ENCODE measurements at regions not wholly inside any gene's neighbourhood (a gene's known extent, or its start where the extent isn't known, plus 50 kb on each side); places are given as distances from the start of the nearest gene placed in this dataset.

DNA sequence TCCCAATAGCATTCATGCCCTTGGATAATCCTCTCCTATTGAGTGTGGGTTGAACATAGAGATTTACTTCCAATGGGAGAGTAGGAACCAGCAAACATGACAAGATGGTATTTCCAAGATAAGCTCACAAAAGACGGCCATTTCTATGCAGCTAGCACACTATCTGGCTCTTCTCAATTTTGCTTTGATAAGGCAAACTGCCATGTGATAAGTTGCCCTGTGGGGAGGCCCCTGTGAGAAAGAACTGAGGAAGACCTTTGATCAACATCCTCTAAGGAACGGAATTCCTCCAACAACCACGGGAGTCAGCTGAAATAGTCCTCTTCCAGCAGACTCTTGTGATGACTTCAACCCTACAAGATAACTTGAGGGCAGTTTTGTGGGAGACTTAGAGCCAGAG lies 211.9 kb upstream of the TRPM3 start:
- H3K4me3 ChIP-seq (ENCODE audit: low read depth, low read length): no peak overlapping the region
- TF ChIP-seq, protein P1, sequence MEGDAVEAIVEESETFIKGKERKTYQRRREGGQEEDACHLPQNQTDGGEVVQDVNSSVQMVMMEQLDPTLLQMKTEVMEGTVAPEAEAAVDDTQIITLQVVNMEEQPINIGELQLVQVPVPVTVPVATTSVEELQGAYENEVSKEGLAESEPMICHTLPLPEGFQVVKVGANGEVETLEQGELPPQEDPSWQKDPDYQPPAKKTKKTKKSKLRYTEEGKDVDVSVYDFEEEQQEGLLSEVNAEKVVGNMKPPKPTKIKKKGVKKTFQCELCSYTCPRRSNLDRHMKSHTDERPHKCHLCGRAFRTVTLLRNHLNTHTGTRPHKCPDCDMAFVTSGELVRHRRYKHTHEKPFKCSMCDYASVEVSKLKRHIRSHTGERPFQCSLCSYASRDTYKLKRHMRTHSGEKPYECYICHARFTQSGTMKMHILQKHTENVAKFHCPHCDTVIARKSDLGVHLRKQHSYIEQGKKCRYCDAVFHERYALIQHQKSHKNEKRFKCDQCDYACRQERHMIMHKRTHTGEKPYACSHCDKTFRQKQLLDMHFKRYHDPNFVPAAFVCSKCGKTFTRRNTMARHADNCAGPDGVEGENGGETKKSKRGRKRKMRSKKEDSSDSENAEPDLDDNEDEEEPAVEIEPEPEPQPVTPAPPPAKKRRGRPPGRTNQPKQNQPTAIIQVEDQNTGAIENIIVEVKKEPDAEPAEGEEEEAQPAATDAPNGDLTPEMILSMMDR (conservative IDR thresholded peaks at IDR 0.05; ENCODE audit: low read depth, low read length): no peak
- no peak for DNase-seq (ENCODE audit: low read depth)

DNA sequence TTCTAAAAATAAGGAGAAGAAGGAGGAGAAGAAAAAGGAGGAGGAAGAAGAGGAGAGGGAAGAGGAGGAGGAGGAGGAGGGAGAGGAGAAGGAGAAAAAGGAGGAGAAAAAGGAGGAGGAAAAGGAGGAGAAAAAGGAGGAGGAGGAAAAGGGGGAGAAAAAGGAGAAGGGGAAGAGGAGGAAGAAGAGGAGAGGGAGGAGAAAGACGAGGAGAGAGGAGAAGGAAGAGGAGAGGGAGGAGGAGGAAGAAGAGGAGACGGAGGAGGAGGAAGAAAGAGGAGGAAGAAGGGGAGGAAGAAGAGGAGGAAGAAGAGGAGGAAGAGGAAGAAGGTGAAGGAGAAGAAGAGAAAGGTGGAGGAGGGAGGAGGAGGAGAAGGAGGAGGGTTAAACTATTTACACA lies 210.2 kb upstream of the TRPM3 start:
- TF ChIP-seq, protein P1 (conservative IDR thresholded peaks at IDR 0.05; ENCODE audit: low read depth, low read length): no peak
- DNase-seq (ENCODE audit: low read depth): no peak
- H3K4me3 ChIP-seq (ENCODE audit: low read depth, low read length): no peak overlapping the region

DNA sequence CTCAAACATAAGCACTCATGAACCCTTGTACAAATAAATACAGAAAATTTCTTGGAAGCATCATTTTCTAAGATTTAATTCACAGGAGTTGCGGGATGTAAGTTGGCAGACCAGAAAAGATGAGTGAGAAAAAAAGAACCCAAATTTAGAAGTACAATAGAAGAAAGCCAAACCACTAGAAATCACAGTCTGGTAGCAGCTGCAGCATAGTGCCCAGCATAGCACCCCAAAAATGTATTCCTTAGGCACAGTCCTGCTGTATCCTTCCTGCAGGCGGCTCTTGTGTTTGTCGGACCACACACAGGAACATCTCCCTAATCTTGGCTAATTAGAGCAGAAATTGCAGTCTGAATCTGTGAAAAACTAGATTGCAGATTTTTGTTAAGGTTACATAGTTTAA lies 208.5 kb upstream of the TRPM3 start:
- DNase-seq (ENCODE audit: low read depth): no peak
- TF ChIP-seq, protein P1 (conservative IDR thresholded peaks at IDR 0.05; ENCODE audit: low read depth, low read length): no peak
- no peak overlapping the region for H3K4me3 ChIP-seq (ENCODE audit: low read depth, low read length)

DNA sequence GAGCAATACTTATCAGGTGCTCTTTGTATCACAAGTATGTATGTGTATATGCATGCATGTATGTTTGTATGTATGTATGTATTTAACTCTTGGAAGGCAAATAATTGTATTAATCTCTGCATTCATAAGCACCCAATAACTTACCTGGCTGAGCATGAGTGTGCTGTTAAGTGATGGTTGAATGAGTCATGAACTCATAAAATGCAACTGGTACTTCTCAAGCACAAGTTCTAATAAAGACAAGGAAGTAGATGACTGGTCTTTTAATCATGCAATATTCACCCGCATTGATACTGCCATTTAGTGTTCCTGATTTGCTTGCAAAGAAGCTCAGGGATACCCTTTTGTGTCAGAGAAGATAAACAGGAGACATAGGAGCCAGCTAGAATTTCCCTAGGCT lies 204.9 kb upstream of the TRPM3 start:
- TF ChIP-seq, protein P1 (conservative IDR thresholded peaks at IDR 0.05; ENCODE audit: low read depth, low read length): no peak
- DNase-seq (ENCODE audit: low read depth): no peak
- no peak overlapping the region for H3K4me3 ChIP-seq (ENCODE audit: low read depth, low read length)

DNA sequence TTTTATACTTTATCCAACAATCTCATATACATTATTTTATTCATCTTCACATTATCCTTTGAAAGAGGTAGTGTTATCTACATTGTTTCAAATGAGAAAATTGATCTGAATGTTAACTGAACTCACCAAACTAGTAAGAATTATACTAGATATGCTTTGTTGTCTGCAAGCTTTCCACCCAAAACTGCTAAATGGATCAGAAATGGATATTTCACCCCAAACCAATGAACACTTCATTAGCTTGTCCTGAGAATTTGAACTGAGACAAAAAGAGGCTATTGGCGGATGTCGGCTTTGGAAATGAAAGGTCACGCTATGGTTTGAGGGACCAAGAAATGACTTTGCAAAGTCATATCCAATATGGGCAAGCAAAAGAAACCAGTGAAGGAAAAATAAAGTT lies 201.9 kb upstream of the TRPM3 start:
- DNase-seq (ENCODE audit: low read depth): no peak
- TF ChIP-seq, protein P1 (conservative IDR thresholded peaks at IDR 0.05; ENCODE audit: low read depth, low read length): no peak
- no peak overlapping the region for H3K4me3 ChIP-seq (ENCODE audit: low read depth, low read length)

DNA sequence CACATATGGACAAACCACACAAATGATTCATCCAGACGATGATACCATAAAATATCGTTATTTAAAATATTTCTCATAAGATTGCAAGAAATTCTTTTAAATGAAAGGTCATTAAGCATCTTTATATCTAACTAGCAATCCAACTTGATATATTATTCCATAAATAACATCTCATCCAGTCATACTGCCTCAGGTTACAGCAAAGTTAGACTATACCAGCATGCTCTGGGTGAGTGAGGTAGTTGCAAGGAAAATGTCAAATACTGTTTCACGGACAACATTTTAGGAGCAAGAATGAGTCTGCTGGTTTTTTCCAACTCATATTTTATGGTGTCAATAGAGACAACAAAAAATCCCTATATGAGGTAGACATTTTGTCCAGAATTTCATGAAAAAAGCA lies 200.9 kb upstream of the TRPM3 start:
- no peak for DNase-seq (ENCODE audit: low read depth)
- H3K4me3 ChIP-seq (ENCODE audit: low read depth, low read length): no peak overlapping the region
- TF ChIP-seq, protein P1 (conservative IDR thresholded peaks at IDR 0.05; ENCODE audit: low read depth, low read length): no peak

DNA sequence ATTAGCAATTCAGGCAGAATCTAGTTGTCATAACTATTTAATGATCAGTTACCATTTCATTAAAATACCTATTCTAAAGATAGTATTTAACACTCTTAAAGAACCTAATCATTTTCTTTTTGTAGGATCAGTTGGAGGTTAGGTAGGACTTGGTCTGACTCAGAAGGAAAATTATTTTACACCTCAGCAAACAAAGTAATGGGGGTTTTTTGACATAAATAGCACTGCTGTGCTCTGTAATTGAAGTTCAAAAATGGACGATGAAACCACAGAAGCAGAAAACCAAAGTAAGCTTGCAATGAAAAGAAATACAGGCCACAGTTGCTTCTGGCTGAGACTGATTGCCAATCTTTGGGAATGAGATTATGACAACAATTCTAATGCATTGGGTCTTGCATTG lies 187.0 kb upstream of the TRPM3 start:
- TF ChIP-seq, protein P1 (conservative IDR thresholded peaks at IDR 0.05; ENCODE audit: low read depth, low read length): no peak
- no peak for DNase-seq (ENCODE audit: low read depth)
- H3K4me3 ChIP-seq (ENCODE audit: low read depth, low read length): no peak overlapping the region
